IMR-90 (cell line): ENCODE measurements at regions not wholly inside any gene's neighbourhood (a gene's known extent, or its start where the extent isn't known, plus 50 kb on each side); places are given as distances from the start of the nearest gene placed in this dataset.

Experiments
- ATAC-seq: fragments of 200-7000 bp; cut with Tn5 transposase; 2 replicates; pipeline ENCODE4 v1.9.1; 2020; ENCODE audit warnings: low read depth, mild to moderate bottlenecking, moderate library complexity
- BruUV-seq: library from RNA; stranded (reverse); fragments of 400-500 nt; replicated peaks from 2 replicates; lab custom pipeline; 2021; lab: Mats Ljungman, UMichigan
- CTCF ChIA-PET: fragments of 300-600 bp; formaldehyde crosslinking; extraction: SDS; loops from one replicate; lab custom pipeline; 2021; ENCODE audit warnings: antibody characterized with exemption; lab: Yijun Ruan, JAX
- POLR2A ChIA-PET: fragments of 300-600 bp; sonication (Branson Sonifier 250); formaldehyde crosslinking; loops from one replicate; lab custom pipeline; 2022; ENCODE audit warnings: antibody characterized with exemption; ENCODE audit not compliant: unreplicated experiment; lab: Charles Lee
- DNase-seq: peaks from one replicate; pipeline ENCODE4 v3.0.0; 2013
- H2AFZ ChIP-seq: replicated peaks from 2 replicates; pipeline ENCODE3; 2013; ENCODE audit warnings: low read length, mild to moderate bottlenecking; ENCODE audit not compliant: poor library complexity
- H2AK5ac ChIP-seq: 2 replicates; pipeline ENCODE4 v1.6.1; 2013; ENCODE audit warnings: low read depth, low read length, inconsistent platforms
- H2AK9ac ChIP-seq: replicated peaks from 2 replicates; pipeline ENCODE3; 2013; ENCODE audit warnings: mild to moderate bottlenecking, low read depth, low read length, moderate library complexity; ENCODE audit not compliant: poor library complexity
- H2BK120ac ChIP-seq: 2 replicates; pipeline ENCODE4 v1.6.1; 2013; ENCODE audit warnings: low read depth, low read length, inconsistent platforms
- H2BK15ac ChIP-seq: 3 replicates; pipeline ENCODE4 v1.6.1; 2013; ENCODE audit warnings: low read depth, low read length, inconsistent platforms
- H2BK20ac ChIP-seq: 2 replicates; pipeline ENCODE4 v1.6.1; 2013; ENCODE audit warnings: low read depth, mild to moderate bottlenecking, inconsistent platforms, low read length, moderate library complexity
- H2BK5ac ChIP-seq: 2 replicates; pipeline ENCODE4 v1.6.1; 2013; ENCODE audit warnings: mild to moderate bottlenecking, low read depth, low read length, inconsistent platforms; ENCODE audit not compliant: poor library complexity, severe bottlenecking
- H3K14ac ChIP-seq: replicated peaks from 2 replicates; pipeline ENCODE4 v1.6.1; 2013; ENCODE audit warnings: low read depth, low read length, inconsistent platforms
- H3K18ac ChIP-seq: 2 replicates; pipeline ENCODE4 v1.6.1; 2013; ENCODE audit warnings: low read depth, low read length, control low read depth
- H3K23ac ChIP-seq: 2 replicates; pipeline ENCODE4 v1.6.1; 2013; ENCODE audit warnings: low read depth, low read length, inconsistent platforms
- H3K27ac ChIP-seq: 2 replicates; pipeline ENCODE4 v1.5.1; 2013; ENCODE audit warnings: mild to moderate bottlenecking, control low read depth, low read length; ENCODE audit not compliant: insufficient read depth
- H3K27me3 ChIP-seq: 2 replicates; pipeline ENCODE4 v1.6.1; 2013; ENCODE audit warnings: low read length; ENCODE audit not compliant: control insufficient read depth, insufficient read depth
- H3K36me3 ChIP-seq: 2 replicates; pipeline ENCODE4 v1.6.1; 2013; ENCODE audit warnings: low read length, mixed read lengths; ENCODE audit not compliant: control insufficient read depth, insufficient read depth
- H3K4ac ChIP-seq: 2 replicates; pipeline ENCODE4 v1.6.1; 2013; ENCODE audit warnings: low read depth, low read length, inconsistent platforms
- H3K4me1 ChIP-seq: 2 replicates; pipeline ENCODE4 v1.6.1; 2013; ENCODE audit warnings: low read length, mixed read lengths; ENCODE audit not compliant: control insufficient read depth, insufficient read depth
- H3K4me2 ChIP-seq: 2 replicates; pipeline ENCODE4 v1.6.1; 2013; ENCODE audit warnings: low read depth, mild to moderate bottlenecking, control low read depth, low read length, moderate library complexity
- H3K4me3 ChIP-seq: 2 replicates; pipeline ENCODE4 v1.5.1; 2013; ENCODE audit warnings: low read depth, mild to moderate bottlenecking, control low read depth, low read length, moderate library complexity; ENCODE audit not compliant: insufficient read depth
- H3K56ac ChIP-seq: 2 replicates; pipeline ENCODE4 v1.6.1; 2013; ENCODE audit warnings: low read length, inconsistent platforms; ENCODE audit not compliant: insufficient read depth; ENCODE audit errors: extremely low read depth
- H3K79me1 ChIP-seq, 2 experiments: 2 replicates each; pipeline ENCODE4 v1.6.1; 2013; ENCODE audit warnings: low read length in 2 of 2, inconsistent platforms in 1 of 2, low read depth in 1 of 2
- H3K9ac ChIP-seq: 2 replicates; pipeline ENCODE4 v1.6.1; 2013; ENCODE audit warnings: low read depth, low read length, control low read depth
- H3K9me1 ChIP-seq: 2 replicates; pipeline ENCODE4 v1.6.1; 2013; ENCODE audit warnings: low read length, inconsistent platforms; ENCODE audit not compliant: insufficient read depth
- H3K9me3 ChIP-seq: 2 replicates; pipeline ENCODE4 v1.6.1; 2013; ENCODE audit warnings: low read length; ENCODE audit not compliant: control insufficient read depth, insufficient read depth
- H4K20me1 ChIP-seq: 2 replicates; pipeline ENCODE4 v1.6.1; 2013; ENCODE audit warnings: low read length, inconsistent platforms; ENCODE audit not compliant: insufficient read depth
- H4K5ac ChIP-seq: 2 replicates; pipeline ENCODE4 v1.6.1; 2013; ENCODE audit warnings: mild to moderate bottlenecking, low read depth, low read length, control low read depth
- H4K8ac ChIP-seq, 2 experiments: 2 replicates each; pipeline ENCODE4 v1.6.1; 2013; ENCODE audit warnings: low read depth in 2 of 2, low read length in 2 of 2, control low read depth in 1 of 2, inconsistent platforms in 1 of 2
- H4K91ac ChIP-seq: 2 replicates; pipeline ENCODE4 v1.6.1; 2013; ENCODE audit warnings: low read depth, low read length, inconsistent platforms; ENCODE audit not compliant: insufficient read depth
- BHLHE40 ChIP-seq: fragments of 150-350 bp; IDR thresholded peaks from 2 replicates; pipeline ENCODE4 v1.6.1; 2016; ENCODE audit warnings: mild to moderate bottlenecking, low read depth, low read length
- CEBPB ChIP-seq: IDR thresholded peaks from 2 replicates; pipeline ENCODE4 v1.6.1; 2012; ENCODE audit warnings: low read depth, low read length, improper control_type of control experiment
- CHD1 ChIP-seq: IDR thresholded peaks from 2 replicates; pipeline ENCODE4 v1.6.1; 2012; ENCODE audit warnings: low read depth, low read length, improper control_type of control experiment
- FOS ChIP-seq: fragments of 150-350 bp; IDR thresholded peaks from 2 replicates; pipeline ENCODE4 v1.6.1; 2016; ENCODE audit warnings: low read depth, low read length
- MAFK ChIP-seq: IDR thresholded peaks from 2 replicates; pipeline ENCODE4 v1.6.1; 2012; ENCODE audit warnings: low read depth, low read length, improper control_type of control experiment
- MXI1 ChIP-seq: IDR thresholded peaks from 2 replicates; pipeline ENCODE4 v1.6.1; 2012; ENCODE audit warnings: low read depth, mild to moderate bottlenecking, low read length, moderate library complexity, borderline replicate concordance
- NFE2L2 ChIP-seq: fragments of 150-350 bp; IDR thresholded peaks from 2 replicates; pipeline ENCODE4 v1.6.1; 2016; ENCODE audit warnings: low read depth, mild to moderate bottlenecking, low read length
- RAD21 ChIP-seq: IDR thresholded peaks from 2 replicates; pipeline ENCODE4 v1.6.1; 2012; ENCODE audit warnings: low read length, improper control_type of control experiment
- RCOR1 ChIP-seq: IDR thresholded peaks from 2 replicates; pipeline ENCODE4 v1.6.1; 2012; ENCODE audit warnings: mild to moderate bottlenecking, low read length, improper control_type of control experiment; ENCODE audit not compliant: insufficient replicate concordance
- RFX5 ChIP-seq: IDR thresholded peaks from 2 replicates; pipeline ENCODE4 v1.8.0; 2012; ENCODE audit warnings: low read depth, mild to moderate bottlenecking, low read length, moderate library complexity
- WGBS, 2 experiments: methylation state at CpG; one replicate each; pipeline versions ENCODE4 v1.1.5 to v1.1.7; 2013; ENCODE audit warnings: missing lambda C conversion rate in 2 of 2; ENCODE audit not compliant: insufficient read length in 1 of 2; ENCODE audit errors: extremely low coverage in 2 of 2; 5-methylcytosine and 5-hydroxymethylcytosine counted together
- dilution Hi-C: fragments of 300-500 bp; cut with HindIII; formaldehyde crosslinking; loops from one replicate; pipeline ENCODE4 v1.14.3; 2018; ENCODE audit warnings: low sequenced_read_pairs; ENCODE audit not compliant: unreplicated experiment
- in situ Hi-C: fragments of 300-500 bp; cut with MboI; formaldehyde crosslinking; loops from 3 replicates; pipeline ENCODE4 v1.14.3; 2019; ENCODE audit warnings: low sequenced_read_pairs, inconsistent platforms, mixed read lengths
- intact Hi-C: fragments of 100-400 bp; cut with micrococcal nuclease; formaldehyde crosslinking; loops from 2 replicates; pipeline ENCODE4 v1.10.0; 2022
- TF ChIP-seq, protein P1 (sequence below): fragments of 150-350 bp; IDR thresholded peaks from 2 replicates; pipeline ENCODE4 v1.6.1; 2016; ENCODE audit warnings: low read depth, mild to moderate bottlenecking, low read length, moderate library complexity, borderline replicate concordance
- TF ChIP-seq, protein P2 (sequence below): fragments of 150-350 bp; IDR thresholded peaks from 2 replicates; pipeline ENCODE4 v1.6.1; 2017; ENCODE audit warnings: mild to moderate bottlenecking, antibody characterized with exemption, low read length, low read depth

DNA sequence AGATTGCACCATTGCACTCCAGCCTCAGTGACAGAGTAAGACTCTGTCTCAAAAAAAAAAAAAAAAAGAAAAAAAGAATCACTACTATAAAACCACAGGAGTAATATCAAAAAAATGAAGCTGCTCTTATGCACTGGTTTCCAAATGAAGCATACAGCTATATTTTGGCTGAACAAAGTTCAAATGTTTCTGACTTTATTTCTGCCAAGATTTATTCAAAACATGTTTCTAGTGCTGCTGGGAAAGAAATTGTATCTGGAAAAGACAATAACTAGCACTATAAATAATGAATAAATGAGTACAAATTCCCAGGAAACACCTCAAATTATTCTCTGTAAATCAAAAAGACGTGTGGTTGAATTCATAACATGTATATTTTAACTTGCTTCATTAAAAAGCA, 102.5 kb upstream of the MME start:
- no CpG with 5 or more reads among the region's 1 CpG for WGBS, 2 experiments

More for the DNA sequence above, 102.5 kb upstream of the MME start:
- Histone ChIP-seq H4K8ac (no peak overlapping the region), H3K9me3 (no peaks in the 10 kb centered on the region), H3K56ac (no peak overlapping the region), H2AK9ac (no peak overlapping the region), H2AK5ac (no peak overlapping the region), H4K20me1 (no peaks in the 10 kb centered on the region), H4K91ac (no peak overlapping the region), H2AFZ (no peak overlapping the region), H3K4me1 (no peaks in the 10 kb centered on the region), H3K27ac (no peak overlapping the region), H2BK15ac (no peak overlapping the region), H4K5ac (no peak overlapping the region), H3K14ac (no peak overlapping the region), H3K9me1 (no peaks in the 10 kb centered on the region), H3K18ac (no peak overlapping the region), H3K79me1 (no peaks in the 10 kb centered on the region), H3K23ac (no peak overlapping the region), H3K4me2 (no peak overlapping the region), H2BK20ac (no peak overlapping the region), H2BK5ac (no peak overlapping the region), H3K4ac (no peak overlapping the region), H3K36me3 (no peaks in the 10 kb centered on the region), H2BK120ac (no peak overlapping the region), H3K9ac (no peak overlapping the region), H3K4me3 (no peak overlapping the region), H3K27me3 (no peaks in the 10 kb centered on the region)
- BruUV-seq = no TSS peak
- CTCF ChIA-PET = no interaction called here
- POLR2A ChIA-PET = interaction anchor here (0.6 kb wide), 1 partner anchor 23 kb away, joined by 5 read pairs; no protein-coding TSS in a partner anchor
- dilution Hi-C loops = no loop called here
- ATAC-seq (no peak), DNase-seq (no peak)
- intact Hi-C loops = no loop called here
- in situ Hi-C loops = no loop called here
- no peak for TF ChIP-seq CHD1
- TF ChIP-seq NFE2L2 = no peak
- TF ChIP-seq, protein P1, sequence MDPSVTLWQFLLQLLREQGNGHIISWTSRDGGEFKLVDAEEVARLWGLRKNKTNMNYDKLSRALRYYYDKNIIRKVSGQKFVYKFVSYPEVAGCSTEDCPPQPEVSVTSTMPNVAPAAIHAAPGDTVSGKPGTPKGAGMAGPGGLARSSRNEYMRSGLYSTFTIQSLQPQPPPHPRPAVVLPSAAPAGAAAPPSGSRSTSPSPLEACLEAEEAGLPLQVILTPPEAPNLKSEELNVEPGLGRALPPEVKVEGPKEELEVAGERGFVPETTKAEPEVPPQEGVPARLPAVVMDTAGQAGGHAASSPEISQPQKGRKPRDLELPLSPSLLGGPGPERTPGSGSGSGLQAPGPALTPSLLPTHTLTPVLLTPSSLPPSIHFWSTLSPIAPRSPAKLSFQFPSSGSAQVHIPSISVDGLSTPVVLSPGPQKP = no peak
- TF ChIP-seq RFX5 = no peak
- TF ChIP-seq FOS = no peak
- no peak for TF ChIP-seq RCOR1
- TF ChIP-seq CEBPB = no peak
- TF ChIP-seq BHLHE40 = no peak
- no peak for TF ChIP-seq MAFK
- no peak for TF ChIP-seq MXI1
- TF ChIP-seq RAD21 = no peak
- TF ChIP-seq, protein P2, sequence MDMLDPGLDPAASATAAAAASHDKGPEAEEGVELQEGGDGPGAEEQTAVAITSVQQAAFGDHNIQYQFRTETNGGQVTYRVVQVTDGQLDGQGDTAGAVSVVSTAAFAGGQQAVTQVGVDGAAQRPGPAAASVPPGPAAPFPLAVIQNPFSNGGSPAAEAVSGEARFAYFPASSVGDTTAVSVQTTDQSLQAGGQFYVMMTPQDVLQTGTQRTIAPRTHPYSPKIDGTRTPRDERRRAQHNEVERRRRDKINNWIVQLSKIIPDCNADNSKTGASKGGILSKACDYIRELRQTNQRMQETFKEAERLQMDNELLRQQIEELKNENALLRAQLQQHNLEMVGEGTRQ = no peak
